Ovary (tissue), 7 donors: ENCODE measurements at regions not wholly inside any gene's neighbourhood (a gene's known extent, or its start where the extent isn't known, plus 50 kb on each side); places are given as distances from the start of the nearest gene placed in this dataset.

Source experiments
- DNase-seq, 5 donors: peaks; one replicate each; pipeline ENCODE4 v3.0.0-alpha.2; 2019 to 2020
- H3K27ac ChIP-seq, 2 donors: fragments of 200-600 bp; one replicate each; pipeline versions ENCODE4 v1.5.1 to v1.8.0; 2019 to 2022
- H3K27me3 ChIP-seq: fragments of 200-600 bp; one replicate; pipeline ENCODE4 v1.8.0; 2022
- H3K36me3 ChIP-seq: fragments of 200-600 bp; sonication (generic); one replicate; pipeline ENCODE4 v1.5.1; 2019
- H3K4me1 ChIP-seq: one replicate; pipeline ENCODE4 v1.8.1; 2013; ENCODE audit warnings: mild to moderate bottlenecking, moderate library complexity; ENCODE audit not compliant: insufficient read depth
- H3K4me3 ChIP-seq: fragments of 200-600 bp; sonication (generic); one replicate; pipeline ENCODE4 v1.5.1; 2017
- H3K9me3 ChIP-seq, 2 donors: fragments of 200-600 bp in 1 of 2; sonication (generic) in 1 of 2; one replicate each; pipeline versions ENCODE4 v1.5.1 to v1.8.1; 2013 to 2019; ENCODE audit warnings: mild to moderate bottlenecking in 1 of 2, moderate library complexity in 1 of 2
- CTCF ChIP-seq, 3 donors: fragments of 450-650 bp in 2 of 3; fragments of 200-600 bp in 1 of 3; IDR thresholded peaks; one replicate each; pipeline versions ENCODE4 v1.5.1 to v1.8.0; 2016 to 2022; ENCODE audit warnings: antibody characterized with exemption in 3 of 3, mild to moderate bottlenecking in 1 of 3
- EP300 ChIP-seq: sonication (generic); formaldehyde crosslinking; IDR thresholded peaks from one replicate; pipeline ENCODE4 v1.6.1; 2017; ENCODE audit warnings: antibody characterized with exemption
- POLR2A ChIP-seq: fragments of 450-650 bp; IDR thresholded peaks from one replicate; pipeline ENCODE4 v1.6.1; 2017; ENCODE audit warnings: antibody characterized with exemption, mild to moderate bottlenecking, moderate library complexity
- WGBS, 3 donors: extraction: QIAGEN DNeasy Blood & Tissue Kit in 1 of 3; methylation state at CpG; one replicate each; pipeline versions ENCODE4 v1.1.5 to v1.1.7; 2013 to 2017; 5-methylcytosine and 5-hydroxymethylcytosine counted together
- intact Hi-C, 4 donors: fragments of 100-400 bp; cut with DNase I; formaldehyde crosslinking; loops; one replicate each; pipeline versions ENCODE4 v1.11.0 to v1.15.1; 2022 to 2023
- donor health status: DM: no; HTN: no; CAD: no; lungs with moderate emphysema.
- donor health status: DM: no; HTN: no; CAD: no.
- donor health status: Bipolar disorder and iron deficiency.
- donor health status: DM: no; HTN: no; CAD: no.
- donor health status: DM: yes; HTN: yes; CAD: no.

DNA sequence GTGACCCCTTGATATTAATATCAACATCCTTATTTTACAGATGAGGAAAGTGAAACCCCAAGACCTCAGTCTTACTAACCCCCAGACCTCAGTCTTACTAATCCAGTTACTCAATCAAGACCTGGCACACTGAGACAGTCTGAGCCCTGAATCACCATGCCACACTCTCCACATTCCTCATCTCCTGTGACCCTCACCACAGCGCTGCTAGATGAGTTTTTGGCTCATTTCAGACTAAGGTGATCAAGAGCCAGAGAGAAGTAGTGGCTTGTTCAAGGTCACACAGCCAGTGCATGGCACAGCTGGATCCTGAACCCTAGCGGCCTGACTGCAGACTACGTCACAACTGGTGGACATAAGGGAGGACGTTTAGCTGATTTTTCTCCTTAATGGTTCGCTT is 579.2 kb downstream of the BCL11B start:
- intact Hi-C loops: no loop called here
- Histone ChIP-seq H3K4me1 (no peaks in the 10 kb centered on the region), H3K27me3 (no peaks in the 10 kb centered on the region), H3K4me3 (no peak overlapping the region), H3K27ac (no peak overlapping the region), H3K36me3 (no peaks in the 10 kb centered on the region), H3K9me3 (no peaks in the 10 kb centered on the region)
- TF ChIP-seq CTCF (IDR thresholded peaks at IDR 0.05) (no peak), EP300 (no peak), POLR2A (no peak)
- no peak for DNase-seq
- WGBS, 3 donors: 13 to 31% (median 22%) methylated on average over 5 of the region's 5 CpGs

DNA sequence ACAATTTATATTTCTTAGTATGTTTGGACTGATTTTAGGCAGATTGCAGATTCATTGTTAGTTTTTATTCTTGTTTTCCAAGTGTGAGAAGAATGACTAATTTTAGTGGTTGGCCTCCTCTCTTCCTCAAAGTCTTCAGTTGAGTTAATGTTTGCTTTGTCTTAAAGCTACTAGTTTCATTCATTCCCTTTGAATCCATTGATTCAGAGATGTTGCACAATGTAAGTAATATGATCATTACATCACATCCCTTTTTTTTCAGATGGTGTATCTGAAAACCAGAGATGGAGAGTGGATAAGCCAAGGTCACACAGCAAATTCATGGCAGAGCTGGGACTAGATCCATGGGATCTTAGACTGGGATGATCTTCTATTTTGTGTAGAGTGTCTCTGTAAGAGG is 577.5 kb downstream of the BCL11B start:
- no peak for DNase-seq
- TF ChIP-seq EP300 (no peak), POLR2A (no peak), CTCF (IDR thresholded peaks at IDR 0.05) (no peak)
- H3K4me3 ChIP-seq: no peak overlapping the region
- no peaks in the 10 kb centered on the region for H3K4me1 ChIP-seq
- H3K36me3 ChIP-seq: no peaks in the 10 kb centered on the region
- H3K27me3 ChIP-seq: no peaks in the 10 kb centered on the region
- no peaks in the 10 kb centered on the region for H3K9me3 ChIP-seq
- H3K27ac ChIP-seq: no peak overlapping the region
- intact Hi-C loops: no loop called here

- no peak overlapping the region for H3K27ac ChIP-seq
- intact Hi-C loops: no loop called here
- no peak overlapping the region for H3K4me3 ChIP-seq
- H3K27me3 ChIP-seq: no peaks in the 10 kb centered on the region
- H3K9me3 ChIP-seq: no peaks in the 10 kb centered on the region
- no peak for DNase-seq
- TF ChIP-seq POLR2A (no peak), EP300 (no peak), CTCF (IDR thresholded peaks at IDR 0.05) (no peak)
- no peaks in the 10 kb centered on the region for H3K36me3 ChIP-seq
- 81 to 88% (median 87%) methylated on average over 1 of the region's 1 CpG for WGBS, 3 donors
- no peaks in the 10 kb centered on the region for H3K4me1 ChIP-seq
These were observed 576.2 kb downstream of the BCL11B start for GRCh38 chr14:98695809-98696208.

GRCh38 chr14:98698341-98698740 is 573.7 kb downstream of the BCL11B start:
- Histone ChIP-seq H3K27me3 (no peaks in the 10 kb centered on the region), H3K9me3 (no peaks in the 10 kb centered on the region), H3K36me3 (no peaks in the 10 kb centered on the region), H3K27ac (no peak overlapping the region), H3K4me1 (no peaks in the 10 kb centered on the region), H3K4me3 (no peak overlapping the region)
- no peak for DNase-seq
- WGBS, 3 donors: 78 to 97% (median 89%) methylated on average over 3 of the region's 3 CpGs
- intact Hi-C loops: no loop called here
- no peak for TF ChIP-seq POLR2A
- TF ChIP-seq EP300: no peak
- no peak for TF ChIP-seq CTCF (IDR thresholded peaks at IDR 0.05)

DNA sequence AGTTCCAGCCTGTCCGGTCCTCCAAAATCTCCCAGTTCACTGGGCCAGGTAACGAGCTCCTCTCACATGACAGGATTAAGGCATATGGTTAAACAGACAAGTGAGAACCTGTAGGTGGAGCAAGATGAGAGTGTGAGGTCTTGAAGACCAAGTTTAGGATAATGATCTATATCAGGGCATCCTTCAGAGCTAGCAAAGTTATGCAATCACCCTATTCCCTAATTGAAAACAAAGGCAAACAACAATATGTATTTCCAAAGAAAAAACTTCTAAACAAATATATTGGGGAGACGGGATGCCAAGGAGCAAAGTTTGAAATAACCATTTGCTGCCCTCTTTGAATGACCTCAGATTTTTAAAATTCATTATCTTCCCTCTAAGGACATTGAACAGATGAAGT is 571.2 kb downstream of the BCL11B start:
- intact Hi-C loops: no loop called here
- 65 to 68% (median 67%) methylated on average over 3 of the region's 3 CpGs for WGBS, 3 donors
- no peak for DNase-seq

More for the DNA sequence above, 571.2 kb downstream of the BCL11B start:
- H3K36me3 ChIP-seq: no peaks in the 10 kb centered on the region
- no peak overlapping the region for H3K27ac ChIP-seq
- no peaks in the 10 kb centered on the region for H3K9me3 ChIP-seq
- H3K4me1 ChIP-seq: no peaks in the 10 kb centered on the region
- H3K4me3 ChIP-seq: no peak overlapping the region
- TF ChIP-seq POLR2A (no peak), CTCF (IDR thresholded peaks at IDR 0.05) (no peak), EP300 (no peak)
- H3K27me3 ChIP-seq: no peaks in the 10 kb centered on the region
